Prostate gland (tissue), 2 donors: ENCODE measurements at regions not wholly inside any gene's neighbourhood (a gene's known extent, or its start where the extent isn't known, plus 50 kb on each side); places are given as distances from the start of the nearest gene placed in this dataset.

ENCODE experiments used
- DNase-seq: peaks from one replicate; pipeline ENCODE4 v3.0.0-alpha.2; 2019; ENCODE audit warnings: low spot score
- H3K27ac ChIP-seq, 2 donors: fragments of 200-600 bp; sonication (generic); 2 replicates each; pipeline ENCODE4 v1.5.1; 2017 to 2019
- H3K27me3 ChIP-seq: fragments of 200-600 bp; sonication (generic); replicated peaks from 2 replicates; pipeline ENCODE4 v1.5.1; 2019; ENCODE audit not compliant: insufficient read depth
- H3K36me3 ChIP-seq, 2 donors: fragments of 200-600 bp; sonication (generic); 1 replicate in 1 of 2; 2 replicates in 1 of 2; pipeline versions ENCODE4 v1.5.1 to v1.8.1; 2017 to 2019
- H3K4me1 ChIP-seq: fragments of 200-600 bp; sonication (generic); replicated peaks from 2 replicates; pipeline ENCODE4 v1.5.1; 2019
- H3K4me3 ChIP-seq, 2 donors: fragments of 200-600 bp; sonication (generic); 2 replicates each; pipeline ENCODE4 v1.5.1; 2017 to 2019
- H3K9me3 ChIP-seq: fragments of 200-600 bp; sonication (generic); 2 replicates; pipeline ENCODE4 v1.5.1; 2017
- CTCF ChIP-seq, 4 experiments: fragments of 200-600 bp in 2 of 4; fragments of 450-650 bp in 2 of 4; sonication (generic) in 2 of 4; IDR thresholded peaks; 1 replicate in 3 of 4; 2 replicates in 1 of 4; pipeline ENCODE4 v1.5.1; 2016 to 2019; ENCODE audit warnings: antibody characterized with exemption in 4 of 4, mild to moderate bottlenecking in 2 of 4, moderate library complexity in 2 of 4
- POLR2A ChIP-seq: fragments of 450-650 bp; IDR thresholded peaks from one replicate; pipeline ENCODE4 v1.6.1; 2016; ENCODE audit warnings: antibody characterized with exemption, mild to moderate bottlenecking
- POLR2AphosphoS5 ChIP-seq: sonication (generic); formaldehyde crosslinking; IDR thresholded peaks from one replicate; pipeline ENCODE4 v1.6.1; 2017; ENCODE audit warnings: antibody characterized with exemption
- WGBS: methylation state at CpG from one replicate; pipeline ENCODE4 v1.1.5; 2018; 5-methylcytosine and 5-hydroxymethylcytosine counted together
- intact Hi-C: fragments of 100-400 bp; cut with DNase I; formaldehyde crosslinking; loops from one replicate; pipeline ENCODE4 v1.14.2; 2022

- 93% methylated on average over 6 of the region's 6 CpGs for WGBS
- TF ChIP-seq CTCF (IDR thresholded peaks at IDR 0.05) (no peak), POLR2AphosphoS5 (no peak), POLR2A (no peak)
- no peaks in the 10 kb centered on the region for H3K36me3 ChIP-seq
- H3K27ac ChIP-seq, result no peak overlapping the region
- H3K27me3 ChIP-seq, result no peaks in the 10 kb centered on the region
- no peaks in the 10 kb centered on the region for H3K4me1 ChIP-seq
- no peak for DNase-seq
- intact Hi-C loops, result no loop called here
- H3K4me3 ChIP-seq, result no peak overlapping the region
- no peaks in the 10 kb centered on the region for H3K9me3 ChIP-seq
These were observed 127.1 kb downstream of the PJA1 start for GRCh38 chrX:69038188-69038587.

- TF ChIP-seq CTCF (IDR thresholded peaks at IDR 0.05) (no peak), POLR2AphosphoS5 (no peak), POLR2A (no peak)
- no peak overlapping the region for H3K27ac ChIP-seq
- H3K4me1 ChIP-seq, result no peaks in the 10 kb centered on the region
- no peak overlapping the region for H3K4me3 ChIP-seq
- DNase-seq, result no peak
- 92% methylated on average over 2 of the region's 3 CpGs for WGBS
- H3K27me3 ChIP-seq, result no peaks in the 10 kb centered on the region
- intact Hi-C loops, result no loop called here
- no peaks in the 10 kb centered on the region for H3K9me3 ChIP-seq
- no peaks in the 10 kb centered on the region for H3K36me3 ChIP-seq
These were observed 127.5 kb downstream of the PJA1 start for GRCh38 chrX:69037786-69038185.

GRCh38 chrX:69036674-69037573 lies 128.3 kb downstream of the PJA1 start:
- Histone ChIP-seq H3K4me1 (no peaks in the 10 kb centered on the region), H3K27me3 (no peaks in the 10 kb centered on the region), H3K27ac (no peak overlapping the region), H3K36me3 (no peaks in the 10 kb centered on the region), H3K9me3 (no peaks in the 10 kb centered on the region), H3K4me3 (no peak overlapping the region)
- TF ChIP-seq POLR2AphosphoS5 (no peak), CTCF (IDR thresholded peaks at IDR 0.05) (no peak), POLR2A (no peak)
- intact Hi-C loops, result no loop called here
- 81% methylated on average over 12 of the region's 14 CpGs for WGBS
- DNase-seq, result no peak

GRCh38 chrX:69034451-69034850 lies 130.8 kb downstream of the PJA1 start:
- H3K9me3 ChIP-seq, result no peaks in the 10 kb centered on the region

More at GRCh38 chrX:69034451-69034850, 130.8 kb downstream of the PJA1 start:
- DNase-seq, result no peak
- H3K27me3 ChIP-seq, result no peaks in the 10 kb centered on the region
- H3K36me3 ChIP-seq, result no peaks in the 10 kb centered on the region
- intact Hi-C loops, result no loop called here
- H3K4me3 ChIP-seq, result no peak overlapping the region
- H3K4me1 ChIP-seq, result no peaks in the 10 kb centered on the region
- WGBS, result 91% methylated on average over 5 of the region's 6 CpGs
- TF ChIP-seq POLR2AphosphoS5, result no peak
- no peak for TF ChIP-seq POLR2A
- TF ChIP-seq CTCF (IDR thresholded peaks at IDR 0.05), result no peak
- no peak overlapping the region for H3K27ac ChIP-seq
